Umbilical cord (tissue), 1 donor: ENCODE measurements at regions not wholly inside any gene's neighbourhood (a gene's known extent, or its start where the extent isn't known, plus 50 kb on each side); places are given as distances from the start of the nearest gene placed in this dataset.

Experiments used
- DNase-seq: peaks from one replicate; pipeline ENCODE4 v3.0.0-alpha.2; 2015; ENCODE audit warnings: low spot score

DNA sequence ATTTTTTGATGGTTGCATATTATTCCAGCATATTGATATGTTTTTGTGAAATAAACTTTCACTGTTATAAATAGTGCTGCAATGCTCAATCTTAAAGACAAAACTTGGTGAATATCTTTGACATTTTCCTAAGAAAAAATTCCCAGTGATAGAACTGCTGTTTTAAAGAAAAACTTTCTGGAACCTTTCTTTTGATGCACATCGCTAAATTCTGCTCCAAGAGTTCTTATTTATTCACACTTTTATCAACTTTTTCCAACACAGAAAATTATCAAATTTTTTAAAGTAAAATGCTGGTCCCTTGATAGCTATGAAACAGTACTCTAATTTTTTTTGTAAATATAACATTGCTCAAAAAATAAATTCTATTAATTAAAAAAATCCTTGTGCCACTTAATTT lies 196.6 kb downstream of the HS3ST3A1 start:
- DNase-seq, result no peak

DNA sequence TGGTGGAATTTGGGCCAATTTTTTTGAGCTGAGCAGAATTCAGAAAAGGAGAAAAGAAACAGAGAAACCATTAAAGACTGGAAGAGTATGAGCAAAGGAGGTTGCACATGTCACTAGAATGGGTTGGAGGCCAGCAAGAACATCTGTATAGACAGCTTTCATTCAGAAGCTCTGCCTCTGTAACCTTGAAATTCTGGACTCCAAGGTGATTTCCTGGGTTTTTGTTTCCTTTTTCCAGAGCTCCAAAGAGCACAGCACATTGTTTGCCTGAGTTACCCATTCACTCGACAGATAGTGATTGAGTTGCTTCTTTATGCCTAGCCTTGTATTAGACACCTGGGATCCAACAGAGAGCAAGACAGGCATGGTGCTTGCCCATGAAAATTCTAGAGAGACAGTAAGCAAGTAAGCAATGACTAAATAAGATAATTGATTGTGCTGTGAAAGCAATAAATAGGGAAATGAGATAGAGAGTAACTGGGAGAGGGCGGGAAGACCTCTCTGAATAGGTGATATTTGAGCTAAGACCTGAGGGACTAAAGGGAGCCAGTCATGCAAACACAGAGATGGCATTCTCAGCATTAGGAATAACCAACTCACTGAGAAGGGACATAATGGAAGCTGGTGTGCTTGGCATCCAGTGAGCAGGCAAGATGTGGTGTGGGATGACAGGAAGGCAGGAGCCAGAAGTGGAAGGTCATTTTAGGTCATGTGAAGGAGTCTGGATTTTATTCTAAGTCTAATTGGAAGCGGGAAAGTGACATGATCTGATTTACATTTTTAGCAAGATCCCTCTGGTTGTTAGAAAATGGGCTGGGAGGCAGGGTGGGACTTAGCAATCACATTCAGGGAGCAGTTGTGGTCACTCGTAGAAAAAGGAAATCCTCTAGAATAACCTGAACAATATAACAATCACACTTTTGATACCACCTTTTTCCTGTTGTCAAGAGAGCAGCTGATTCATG lies 197.5 kb downstream of the HS3ST3A1 start:
- DNase-seq, result no peak

GRCh38 chr17:13400491-13400890 lies 201.2 kb downstream of the HS3ST3A1 start:
- no peak for DNase-seq

GRCh38 chr17:13398853-13399252 lies 202.9 kb downstream of the HS3ST3A1 start:
- no peak for DNase-seq

DNA sequence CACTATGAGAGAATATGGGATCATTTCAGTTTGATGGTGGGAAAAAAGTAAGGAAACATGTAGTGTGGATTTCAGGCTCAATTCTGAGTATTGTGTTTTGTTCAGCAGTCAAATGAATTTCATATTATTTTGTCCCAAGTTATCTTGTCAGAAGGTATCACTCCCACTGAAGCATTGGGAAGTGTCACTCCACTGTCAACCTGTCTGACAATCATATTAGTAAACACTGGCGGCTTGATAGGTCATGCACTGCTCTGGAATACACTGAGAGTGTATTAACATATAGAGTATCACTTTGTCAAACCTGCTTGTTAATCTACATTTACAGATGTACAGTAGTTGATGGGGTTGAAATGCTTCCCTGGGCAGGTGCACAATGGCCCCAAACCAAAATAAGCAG lies 203.6 kb downstream of the HS3ST3A1 start:
- DNase-seq, result no peak

DNA sequence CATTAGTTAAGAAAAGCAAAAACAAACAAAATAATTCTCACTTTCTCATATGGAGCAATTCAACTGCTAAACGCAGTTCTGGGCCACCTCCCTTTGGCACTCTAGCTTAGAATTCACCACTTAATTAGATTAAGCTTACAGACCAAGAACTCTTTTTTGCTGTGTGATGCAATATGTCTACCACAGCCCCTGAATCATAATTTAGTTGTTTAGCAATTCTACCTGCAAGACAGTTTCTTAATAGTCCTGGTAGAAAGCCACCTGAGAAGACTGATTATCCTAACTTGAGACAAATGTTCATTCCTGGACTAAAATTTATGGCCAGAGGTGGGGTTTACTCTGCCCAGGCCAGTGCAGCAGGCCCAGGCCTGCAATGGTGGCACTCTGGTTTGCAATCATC lies 205.9 kb downstream of the HS3ST3A1 start:
- DNase-seq, result no peak

GRCh38 chr17:13395346-13395745 lies 206.4 kb downstream of the HS3ST3A1 start:
- DNase-seq, result no peak

DNA sequence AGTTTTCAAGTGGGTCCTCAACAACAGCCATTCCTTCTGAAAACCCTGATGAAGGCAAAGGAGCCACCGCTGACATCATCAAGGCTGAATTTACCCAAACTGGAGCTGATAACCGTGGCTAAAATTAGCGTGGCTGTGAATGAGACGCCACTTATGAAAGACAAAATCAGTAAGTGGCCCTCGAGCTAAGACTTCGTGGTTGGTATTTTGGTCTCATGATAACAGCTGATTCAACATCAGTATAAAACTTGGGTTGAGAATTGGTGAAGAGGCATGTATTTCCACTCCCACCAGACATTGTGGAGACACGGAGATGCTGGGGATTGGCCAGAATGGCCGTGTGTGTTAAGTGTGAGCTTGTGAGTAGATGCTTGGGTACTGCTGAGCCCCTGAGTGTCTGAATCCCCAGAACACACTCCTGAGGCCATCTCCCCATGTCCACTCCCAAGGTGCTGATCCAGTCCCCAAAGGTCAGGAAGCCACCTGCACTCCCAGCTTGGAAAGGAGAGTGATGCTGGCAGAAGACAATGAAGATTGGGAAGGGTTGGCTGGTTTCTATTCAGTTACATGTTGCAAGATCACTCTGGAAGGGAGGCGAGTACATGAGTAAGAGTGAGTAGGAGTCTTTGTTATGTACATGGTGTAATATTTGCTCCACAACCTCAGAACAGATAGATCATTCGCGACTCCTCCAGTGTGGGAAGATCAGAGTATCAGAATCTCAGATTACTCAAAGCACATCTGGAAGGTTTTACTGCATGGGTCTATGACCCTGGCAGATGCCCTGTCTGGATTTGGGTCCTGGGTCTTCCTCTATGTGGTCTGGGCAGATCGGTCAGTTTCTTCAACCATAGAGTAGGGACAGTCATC lies 207.7 kb downstream of the HS3ST3A1 start:
- DNase-seq, result no peak

DNA sequence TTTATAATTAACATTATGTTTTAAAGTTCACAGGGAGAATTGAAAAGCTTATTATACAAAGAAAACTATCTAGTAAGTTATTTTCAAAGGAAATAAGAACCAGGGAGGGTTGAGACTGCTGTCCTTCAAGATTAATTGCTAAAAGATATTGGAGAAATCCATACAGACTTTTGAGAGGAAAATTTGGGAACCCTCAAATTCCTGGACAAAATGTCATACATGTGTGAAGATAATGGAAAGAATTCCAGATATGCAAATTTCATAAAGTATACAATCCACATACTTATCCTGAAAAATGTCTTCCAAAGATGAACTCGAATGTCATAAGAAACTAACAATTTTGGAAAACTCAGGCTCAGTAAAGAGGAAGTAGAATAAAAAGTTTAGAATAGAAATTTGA lies 213.8 kb downstream of the HS3ST3A1 start:
- DNase-seq, result no peak

- no peak for DNase-seq
Observed at GRCh38 chr17:13387236-13387635, 214.5 kb downstream of the HS3ST3A1 start.

DNA sequence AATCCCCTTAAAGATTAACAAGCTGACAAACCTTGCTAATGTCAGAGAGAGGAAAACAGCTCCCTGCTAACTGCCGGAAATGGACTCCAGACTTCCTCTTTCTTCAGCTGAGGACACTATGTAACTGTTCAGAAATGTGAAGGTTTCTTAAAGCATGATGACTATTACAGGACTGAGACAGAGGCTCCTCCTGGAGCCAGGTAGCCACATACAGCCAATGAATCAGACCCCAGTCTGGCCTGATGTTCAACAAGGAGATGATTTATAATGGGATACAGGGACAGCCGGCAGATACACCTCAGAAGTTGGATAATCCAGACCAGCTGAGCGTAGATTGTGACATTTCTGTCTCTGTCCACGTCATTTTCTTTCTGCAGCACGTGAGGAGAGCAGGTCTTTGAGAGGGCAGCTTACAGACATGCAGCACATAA lies 216.2 kb downstream of the HS3ST3A1 start:
- DNase-seq, result peak; percentile 24

- no peak for DNase-seq
Observed at GRCh38 chr17:13384626-13385025, 217.1 kb downstream of the HS3ST3A1 start.

GRCh38 chr17:13378361-13378760 lies 223.4 kb downstream of the HS3ST3A1 start:
- no peak for DNase-seq

GRCh38 chr17:13374203-13375143 lies 227.3 kb downstream of the HS3ST3A1 start:
- peak; percentile 95 for DNase-seq

DNA sequence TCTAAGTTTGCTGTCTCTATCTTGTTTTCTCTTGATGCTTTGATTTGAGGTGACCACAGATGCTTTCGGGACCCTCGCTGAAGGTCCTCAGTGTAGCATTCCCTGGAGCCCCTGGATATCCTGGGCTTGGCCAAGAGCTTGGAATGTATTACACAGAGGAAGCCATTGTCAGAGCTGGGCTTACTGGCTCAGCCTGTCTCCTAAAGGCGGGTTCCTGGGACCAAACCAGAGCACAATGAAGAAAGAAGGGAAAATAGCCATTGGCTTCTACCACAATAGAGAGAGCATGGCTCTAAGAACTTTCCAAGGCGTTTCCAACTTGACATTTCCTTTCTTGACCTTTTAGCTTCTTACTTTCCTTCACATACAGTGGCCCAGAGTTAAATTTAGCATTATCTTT lies 229.3 kb downstream of the HS3ST3A1 start:
- no peak for DNase-seq

GRCh38 chr17:13367154-13367553 lies 234.6 kb downstream of the HS3ST3A1 start:
- no peak for DNase-seq

- no peak for DNase-seq
Observed at GRCh38 chr17:13365331-13365730, 236.4 kb downstream of the HS3ST3A1 start.

DNA sequence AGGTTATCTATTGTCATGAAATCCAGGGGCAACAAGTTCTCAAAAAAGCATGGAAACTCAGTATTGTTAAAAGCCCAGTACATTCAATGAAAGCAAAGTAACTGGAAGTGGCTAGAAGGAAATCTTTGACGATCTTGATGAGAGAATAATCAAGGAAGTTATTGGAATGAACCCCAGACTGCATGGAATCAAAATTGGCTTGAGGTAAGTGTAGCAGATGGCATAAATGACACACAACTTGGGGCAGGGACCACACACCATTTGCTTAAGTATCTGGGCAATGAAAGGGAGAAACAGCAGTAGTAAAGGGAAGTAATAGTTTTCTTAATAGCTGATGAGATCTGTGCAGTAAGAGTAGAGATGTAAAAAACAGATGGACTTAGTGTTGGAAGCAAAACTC lies 238.0 kb downstream of the HS3ST3A1 start:
- DNase-seq, result no peak

DNA sequence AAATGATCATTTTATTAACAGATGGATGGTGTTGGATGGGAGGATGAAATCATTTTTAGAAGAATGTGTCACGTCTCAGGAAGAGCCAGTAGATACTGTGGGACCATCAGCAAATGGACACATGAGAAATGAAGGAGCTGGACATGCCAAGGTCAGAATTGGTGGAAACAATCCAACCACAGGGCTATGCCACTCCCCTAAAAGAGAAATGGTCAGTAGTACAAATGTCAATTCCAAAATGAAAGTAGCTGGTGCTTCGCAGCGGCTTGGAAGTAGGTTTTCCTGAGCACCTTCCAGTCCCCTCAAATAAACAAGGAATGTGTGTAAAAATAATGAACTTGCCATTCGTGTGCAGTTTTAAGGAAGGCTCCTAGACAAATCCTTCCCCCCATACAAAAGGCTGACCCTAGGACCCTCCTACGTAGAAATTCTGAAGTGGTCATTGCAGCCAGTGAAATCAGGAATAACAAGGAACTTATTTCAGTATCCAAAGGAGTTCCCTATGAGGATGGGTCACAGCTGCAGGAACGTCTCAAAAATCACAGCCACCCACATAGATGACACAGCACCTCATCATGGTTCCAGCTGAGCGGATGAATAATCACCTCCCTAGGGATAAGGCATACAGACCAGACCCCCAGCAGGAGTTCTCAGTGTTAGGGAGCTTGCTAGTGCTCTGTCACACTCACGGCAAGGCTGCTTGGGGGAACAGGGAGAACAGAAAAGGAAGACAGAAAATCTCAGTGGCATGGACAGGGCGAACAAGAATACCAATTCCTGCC lies 239.2 kb downstream of the HS3ST3A1 start:
- no peak for DNase-seq

- no peak for DNase-seq
Observed at GRCh38 chr17:13359774-13360173, 242.0 kb downstream of the HS3ST3A1 start.

- DNase-seq, result no peak
Observed at GRCh38 chr17:13355054-13355453, 246.7 kb downstream of the HS3ST3A1 start.
